DMS53 treated with DMSO at 0.1 percent for 48 hours (cell line): ENCODE measurements at regions not wholly inside any gene's neighbourhood (a gene's known extent, or its start where the extent isn't known, plus 50 kb on each side); places are given as distances from the start of the nearest gene placed in this dataset.
A peak's percentile ranks its signal among the peaks of the same experiment; 100 is the strongest.
"Not testable (repeated sequence)": the region's sequence is repeated elsewhere in the genome, so short reads cannot be mapped to it uniquely, and the experiment has no call there.

ENCODE experiments used
- DNase-seq: peaks from one replicate; lab custom pipeline; 2025; ENCODE audit not compliant: unreplicated experiment; lab: John Stamatoyannopoulos, UW

DNA sequence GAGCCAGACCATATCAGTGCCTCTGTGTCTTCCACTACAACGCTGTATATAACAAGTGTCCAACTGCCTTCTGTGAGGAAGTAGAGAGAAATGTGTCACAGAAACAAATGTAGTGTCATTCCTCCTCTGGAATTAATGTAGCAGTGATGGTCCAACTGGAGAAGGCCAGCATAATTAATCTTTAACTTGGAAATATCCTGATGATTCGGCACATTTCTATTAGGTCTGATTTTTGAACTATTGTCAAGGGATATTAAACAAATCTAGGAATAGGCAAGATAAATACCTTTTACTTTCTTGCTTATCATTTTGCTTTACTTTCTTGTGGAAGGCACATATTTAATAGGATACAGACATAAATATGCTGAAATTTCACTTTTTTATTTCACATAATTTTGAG lies 446.2 kb upstream of the ALCAM start:
- no peak for DNase-seq

- no peak for DNase-seq
These were observed 432.7 kb upstream of the ALCAM start for GRCh38 chr3:104933972-104934371.

- no peak for DNase-seq
These were observed 431.1 kb upstream of the ALCAM start for GRCh38 chr3:104935613-104936012.

GRCh38 chr3:104939196-104939595 lies 427.5 kb upstream of the ALCAM start:
- no peak for DNase-seq

- peak; percentile 3 for DNase-seq
These were observed 424.9 kb upstream of the ALCAM start for GRCh38 chr3:104941785-104942184.

DNA sequence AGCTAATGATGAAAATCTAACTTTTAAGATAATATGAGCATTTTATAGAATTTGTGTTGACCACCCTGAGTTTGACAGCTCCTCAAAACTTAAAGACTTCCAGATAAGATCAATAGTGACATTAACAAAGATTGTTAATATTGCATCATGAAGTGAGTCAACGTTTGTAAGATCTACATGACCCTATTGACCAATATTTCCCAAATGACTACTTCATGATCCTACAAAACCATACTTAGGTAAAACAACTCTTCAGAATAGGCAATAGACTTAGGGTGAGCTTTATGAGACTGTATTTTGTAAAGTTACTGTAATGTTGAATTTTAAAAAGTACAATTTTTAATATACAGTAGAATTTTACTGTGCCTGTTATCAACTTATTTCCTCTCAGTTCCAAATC lies 422.7 kb upstream of the ALCAM start:
- no peak for DNase-seq

DNA sequence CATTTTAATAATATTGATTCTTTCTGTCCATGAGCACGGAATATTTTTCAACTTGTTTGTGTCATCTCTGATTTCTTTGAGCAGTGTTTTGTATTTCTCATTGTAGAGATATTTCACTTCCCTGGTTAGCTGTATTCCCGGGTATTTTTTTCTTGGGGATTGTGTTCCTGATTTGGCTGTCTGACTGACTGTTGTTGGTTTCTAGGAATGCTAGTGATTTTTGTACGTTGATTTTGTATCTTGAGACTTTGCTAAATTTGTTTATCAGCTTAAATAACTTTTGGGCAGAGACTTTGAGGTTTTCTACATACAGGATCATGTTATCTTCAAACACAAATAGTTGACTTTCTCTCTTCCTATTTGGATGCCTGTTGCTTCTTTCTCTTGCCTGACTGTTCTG lies 418.8 kb upstream of the ALCAM start:
- no peak for DNase-seq

GRCh38 chr3:104949810-104950209 lies 416.9 kb upstream of the ALCAM start:
- DNase-seq = not testable (repeated sequence)

DNA sequence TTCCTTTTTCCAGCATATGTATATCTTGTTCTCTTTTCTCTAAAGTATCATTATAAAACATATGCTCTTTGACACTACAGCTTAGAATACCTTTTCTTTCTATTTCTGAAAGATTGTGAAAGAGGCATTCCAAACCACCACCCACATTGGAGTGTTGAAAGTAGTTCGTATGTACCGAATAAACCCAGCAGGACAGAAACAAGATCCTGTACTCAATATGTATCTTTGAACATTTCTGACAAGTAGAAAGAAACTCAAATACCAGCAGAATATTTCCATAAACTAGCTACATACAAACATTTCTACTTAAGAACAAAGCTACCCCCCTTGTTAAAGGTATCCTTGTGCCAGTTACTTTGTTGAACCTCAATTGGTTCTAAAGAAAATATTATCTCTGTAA lies 415.3 kb upstream of the ALCAM start:
- DNase-seq = no peak

- no peak for DNase-seq
These were observed 414.4 kb upstream of the ALCAM start for GRCh38 chr3:104952146-104952972.

GRCh38 chr3:104956620-104957345 lies 409.9 kb upstream of the ALCAM start:
- no peak for DNase-seq

DNA sequence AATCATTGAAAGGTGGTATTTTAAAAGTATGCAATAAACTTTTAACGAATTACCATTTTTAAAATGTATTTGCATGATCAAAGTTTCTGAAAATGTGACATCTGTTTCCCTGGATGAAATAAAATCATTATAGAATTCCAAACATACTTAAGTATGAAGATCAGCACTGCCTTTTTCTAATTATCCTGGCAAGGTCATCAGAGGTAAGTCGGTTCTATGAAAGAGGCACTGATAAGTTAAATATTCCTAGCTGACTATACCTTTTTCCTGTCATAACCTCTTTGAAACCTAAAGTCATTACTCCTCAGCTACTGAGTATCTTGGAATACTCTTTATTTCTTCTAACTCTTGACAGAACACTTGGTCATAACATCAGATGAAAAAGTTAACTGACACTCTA lies 406.1 kb upstream of the ALCAM start:
- DNase-seq = no peak

DNA sequence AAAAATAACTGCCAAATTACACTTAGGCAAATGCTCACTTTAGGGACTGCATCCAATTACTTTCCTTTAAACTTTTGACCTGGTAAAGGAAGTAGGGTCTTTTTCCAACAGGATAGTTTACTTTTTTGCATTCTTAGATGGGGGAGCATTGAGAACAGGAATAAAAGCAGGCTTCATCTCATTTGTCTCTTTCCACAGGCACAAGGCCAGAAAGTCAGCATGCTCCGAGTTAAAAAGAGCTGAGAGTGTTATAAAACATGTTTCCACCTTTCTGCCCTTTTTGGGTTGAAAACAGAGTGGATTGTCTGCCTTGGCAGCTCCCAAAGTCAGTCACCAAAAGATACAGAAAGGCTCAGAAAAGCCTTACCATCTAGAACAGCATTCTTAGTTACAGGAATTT lies 404.9 kb upstream of the ALCAM start:
- DNase-seq = no peak

DNA sequence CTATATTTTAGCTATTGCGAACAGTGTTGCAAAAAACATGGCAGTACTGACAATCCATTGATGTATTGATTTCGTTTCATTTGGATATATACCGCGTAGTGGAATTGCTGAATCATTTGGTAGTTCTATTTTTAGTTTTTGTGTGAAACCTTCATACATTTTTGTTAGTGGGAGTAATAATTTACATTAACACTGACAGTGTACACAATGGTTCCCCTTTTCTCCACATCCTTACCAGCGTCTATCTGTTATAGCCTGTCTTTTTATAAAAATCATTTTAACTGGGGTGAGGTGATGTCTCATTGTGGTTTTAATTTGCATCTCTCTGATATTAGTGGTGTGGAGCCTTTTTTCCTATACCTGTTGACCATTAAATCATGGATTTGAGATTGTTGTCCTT lies 392.4 kb upstream of the ALCAM start:
- no peak for DNase-seq

DNA sequence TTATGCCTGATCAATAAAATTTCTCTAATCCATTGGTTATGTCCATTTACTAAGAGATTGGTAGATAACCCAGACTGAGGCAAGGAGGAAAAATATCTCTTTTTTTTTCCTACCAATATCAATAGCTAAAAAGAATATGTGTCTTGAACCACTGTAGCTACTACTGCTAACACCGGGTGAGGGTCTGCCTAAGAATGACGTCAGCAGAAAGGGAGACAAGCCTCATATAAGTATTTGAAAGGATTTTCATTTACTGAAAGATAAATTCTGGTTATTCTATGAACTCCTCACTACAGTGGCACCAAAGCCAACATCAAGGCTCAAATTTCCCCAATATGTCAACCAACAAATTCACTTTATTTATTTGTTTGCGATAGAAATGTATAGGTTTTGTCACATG lies 389.0 kb upstream of the ALCAM start:
- no peak for DNase-seq

- DNase-seq = no peak
These were observed 384.6 kb upstream of the ALCAM start for GRCh38 chr3:104982130-104982529.

- no peak for DNase-seq
These were observed 378.9 kb upstream of the ALCAM start for GRCh38 chr3:104987859-104988258.

- no peak for DNase-seq
These were observed 378.2 kb upstream of the ALCAM start for GRCh38 chr3:104988496-104988895.

DNA sequence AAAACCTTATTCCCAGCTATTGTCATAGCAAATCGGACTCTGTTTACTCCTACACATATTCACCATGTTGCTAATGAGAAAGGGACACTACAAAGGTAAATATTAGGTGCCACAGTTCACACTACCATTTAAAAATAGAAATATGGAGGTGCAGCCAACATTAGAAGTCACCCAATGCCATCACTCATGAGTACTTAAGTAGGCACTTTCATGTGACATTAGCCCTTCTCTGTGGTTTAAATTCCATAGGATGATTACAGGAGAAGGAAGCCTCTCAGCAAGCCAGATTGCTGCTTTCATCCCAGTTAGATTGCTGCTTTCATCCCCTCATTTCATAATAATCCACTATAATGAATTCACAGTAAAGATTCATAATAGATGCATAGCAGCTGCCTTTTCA lies 376.8 kb upstream of the ALCAM start:
- DNase-seq = no peak

GRCh38 chr3:104990758-104991157 lies 376.0 kb upstream of the ALCAM start:
- DNase-seq = no peak

- DNase-seq = no peak
These were observed 374.0 kb upstream of the ALCAM start for GRCh38 chr3:104992676-104993075.

DNA sequence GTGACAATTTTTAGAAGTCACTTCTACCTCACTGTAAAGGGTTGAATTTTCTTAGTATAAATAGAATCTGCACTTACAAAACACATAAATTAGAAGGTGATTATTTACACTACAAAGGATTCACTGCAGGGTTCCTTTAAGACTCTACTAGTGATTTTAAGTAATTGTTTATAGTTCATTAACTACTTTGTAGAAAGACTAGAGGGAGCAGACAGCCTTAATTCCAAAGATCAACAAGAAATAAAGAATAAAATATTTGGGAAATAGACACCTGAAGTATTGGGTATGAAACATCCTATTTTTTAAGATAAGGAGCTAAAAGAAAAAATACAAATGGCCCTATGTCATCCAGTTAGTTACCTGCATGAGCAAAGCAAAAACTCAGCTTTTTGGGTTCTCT lies 360.5 kb upstream of the ALCAM start:
- no peak for DNase-seq

GRCh38 chr3:105013657-105014056 lies 353.1 kb upstream of the ALCAM start:
- DNase-seq = no peak
